ENCODE measurements at regions not wholly inside any gene's neighbourhood (a gene's known extent, or its start where the extent isn't known, plus 50 kb on each side); places are given as distances from the start of the nearest gene placed in this dataset.

GRCh38 chr4:38204339-38205035 is 244.3 kb downstream of the PTTG2 start:
- Histone ChIP-seq H3K9me3 (replicated peaks; ENCODE audit: control insufficient read depth, insufficient read depth, low read depth, low read length) (no peaks in the 10 kb centered on the region), H3K4me1 (replicated peaks in 1 of 2; ENCODE audit: control insufficient read depth in 2 of 2, insufficient read depth in 2 of 2, low read length in 2 of 2) (no peaks in the 10 kb centered on the region), H3K4me2 (ENCODE audit: insufficient read depth, low read length) (no peak overlapping the region), H3K27me3 (ENCODE audit: control insufficient read depth in 2 of 2, insufficient read depth in 2 of 2, low read length in 2 of 2) (no peaks in the 10 kb centered on the region), H4K20me1 (replicated peaks; ENCODE audit: control insufficient read depth, insufficient read depth, low read length) (no peaks in the 10 kb centered on the region), H3K36me3 (ENCODE audit: control insufficient read depth, insufficient read depth, low read length) (no peaks in the 10 kb centered on the region), H3K4me3 (no peak overlapping the region), H3K27ac (ENCODE audit: extremely low read depth, low read depth, low read length) (no peak overlapping the region), H3K9ac (ENCODE audit: insufficient read depth in 1 of 2, low read depth in 2 of 2, low read length in 2 of 2) (no peak overlapping the region), H3K9me1 (ENCODE audit: control insufficient read depth, insufficient read depth, low read length) (no peaks in the 10 kb centered on the region), H2AFZ (ENCODE audit: low read depth, low read length) (no peak overlapping the region), H3K79me2 (ENCODE audit: control insufficient read depth, insufficient read depth, low read length) (no peaks in the 10 kb centered on the region)
- in situ Hi-C loops (cut with MboI), result no loop called here
- ChIA-PET CTCF (ENCODE audit: low intra/inter-chr PET ratio) (no interaction called here), POLR2A (no interaction called here)
- DNase-seq (ENCODE audit: extremely low read depth in 1 of 4, low spot score in 3 of 4) (no peak), ATAC-seq (no peak), FAIRE-seq (no peak)
- 28% methylated on average over 9 of the region's 9 CpGs for WGBS (ENCODE audit: insufficient coverage, low coverage, missing lambda C conversion rate)
- BruUV-seq (replicated peaks), result no TSS peak
- intact Hi-C loops (cut with micrococcal nuclease), result no loop called here
- TF ChIP-seq ZNF311 (CRISPR knock-in tag; IDR thresholded peaks at IDR 0.05) (no peak), POLR2AphosphoS2 (IDR thresholded peaks at IDR 0.05; ENCODE audit: low read length) (no peak), HNRNPUL1 (IDR thresholded peaks at IDR 0.05; ENCODE audit: low read length) (no peak), ZNF436 (CRISPR knock-in tag; IDR thresholded peaks at IDR 0.05) (no peak), MNT (conservative IDR thresholded peaks at IDR 0.05) (no peak), HEY1 (CRISPR knock-in tag; IDR thresholded peaks at IDR 0.05; ENCODE audit: borderline replicate concordance) (no peak), GTF2E2 (tag; IDR thresholded peaks at IDR 0.05) (no peak), NUFIP1 (IDR thresholded peaks at IDR 0.05; ENCODE audit: partially characterized antibody) (no peak), ZBTB49 (CRISPR knock-in tag; IDR thresholded peaks at IDR 0.05; ENCODE audit: borderline replicate concordance) (no peak), ZNF778 (CRISPR knock-in tag; IDR thresholded peaks at IDR 0.05) (no peak), PHTF2 (CRISPR knock-in tag; IDR thresholded peaks at IDR 0.05) (no peak), PPARD (CRISPR knock-in tag; IDR thresholded peaks at IDR 0.05) (no peak), GABPB2 (CRISPR knock-in tag; conservative IDR thresholded peaks at IDR 0.05) (no peak), NFYB (IDR thresholded peaks at IDR 0.05; ENCODE audit: extremely low read depth, insufficient read length) (no peak)
- TF ChIP-seq, protein P1, sequence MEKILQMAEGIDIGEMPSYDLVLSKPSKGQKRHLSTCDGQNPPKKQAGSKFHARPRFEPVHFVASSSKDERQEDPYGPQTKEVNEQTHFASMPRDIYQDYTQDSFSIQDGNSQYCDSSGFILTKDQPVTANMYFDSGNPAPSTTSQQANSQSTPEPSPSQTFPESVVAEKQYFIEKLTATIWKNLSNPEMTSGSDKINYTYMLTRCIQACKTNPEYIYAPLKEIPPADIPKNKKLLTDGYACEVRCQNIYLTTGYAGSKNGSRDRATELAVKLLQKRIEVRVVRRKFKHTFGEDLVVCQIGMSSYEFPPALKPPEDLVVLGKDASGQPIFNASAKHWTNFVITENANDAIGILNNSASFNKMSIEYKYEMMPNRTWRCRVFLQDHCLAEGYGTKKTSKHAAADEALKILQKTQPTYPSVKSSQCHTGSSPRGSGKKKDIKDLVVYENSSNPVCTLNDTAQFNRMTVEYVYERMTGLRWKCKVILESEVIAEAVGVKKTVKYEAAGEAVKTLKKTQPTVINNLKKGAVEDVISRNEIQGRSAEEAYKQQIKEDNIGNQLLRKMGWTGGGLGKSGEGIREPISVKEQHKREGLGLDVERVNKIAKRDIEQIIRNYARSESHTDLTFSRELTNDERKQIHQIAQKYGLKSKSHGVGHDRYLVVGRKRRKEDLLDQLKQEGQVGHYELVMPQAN (IDR thresholded peaks at IDR 0.05; ENCODE audit: borderline replicate concordance), result no peak
- TF ChIP-seq, protein P2, sequence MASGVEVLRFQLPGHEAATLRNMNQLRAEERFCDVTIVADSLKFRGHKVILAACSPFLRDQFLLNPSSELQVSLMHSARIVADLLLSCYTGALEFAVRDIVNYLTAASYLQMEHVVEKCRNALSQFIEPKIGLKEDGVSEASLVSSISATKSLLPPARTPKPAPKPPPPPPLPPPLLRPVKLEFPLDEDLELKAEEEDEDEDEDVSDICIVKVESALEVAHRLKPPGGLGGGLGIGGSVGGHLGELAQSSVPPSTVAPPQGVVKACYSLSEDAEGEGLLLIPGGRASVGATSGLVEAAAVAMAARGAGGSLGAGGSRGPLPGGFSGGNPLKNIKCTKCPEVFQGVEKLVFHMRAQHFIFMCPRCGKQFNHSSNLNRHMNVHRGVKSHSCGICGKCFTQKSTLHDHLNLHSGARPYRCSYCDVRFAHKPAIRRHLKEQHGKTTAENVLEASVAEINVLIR (CRISPR knock-in tag; IDR thresholded peaks at IDR 0.05), result no peak

Measured in K562 (cell line).